DND-41 (cell line): ENCODE measurements at regions not wholly inside any gene's neighbourhood (a gene's known extent, or its start where the extent isn't known, plus 50 kb on each side); places are given as distances from the start of the nearest gene placed in this dataset.

ENCODE experiments used
- ATAC-seq: fragments of 200-7000 bp; cut with Tn5 transposase; 3 replicates; pipeline ENCODE4 v1.9.1; 2021; ENCODE audit warnings: low read depth; ENCODE audit not compliant: insufficient read depth
- DNase-seq: peaks from one replicate; pipeline ENCODE4 v3.0.0-alpha.2; 2020
- H2AFZ ChIP-seq: 2 replicates; pipeline ENCODE4 v1.6.0; 2012; ENCODE audit warnings: low read depth, low read length
- H3K27ac ChIP-seq: 2 replicates; pipeline ENCODE4 v1.5.1; 2012; ENCODE audit warnings: low read length, inconsistent platforms
- H3K27me3 ChIP-seq: fragments of 200-600 bp; sonication (generic); 2 replicates; pipeline ENCODE4 v1.6.0; 2012; ENCODE audit warnings: low read length, mild to moderate bottlenecking, inconsistent platforms; ENCODE audit not compliant: insufficient read depth, poor library complexity
- H3K36me3 ChIP-seq: 2 replicates; pipeline ENCODE4 v1.5.1; 2012; ENCODE audit warnings: low read length, inconsistent platforms; ENCODE audit not compliant: insufficient read depth
- H3K4me1 ChIP-seq: 2 replicates; pipeline ENCODE4 v1.5.1; 2012; ENCODE audit warnings: mild to moderate bottlenecking, low read length; ENCODE audit not compliant: insufficient read depth
- H3K4me2 ChIP-seq: 2 replicates; pipeline ENCODE4 v1.6.0; 2012; ENCODE audit warnings: mild to moderate bottlenecking, moderate library complexity, low read length, inconsistent platforms; ENCODE audit not compliant: insufficient read depth
- H3K4me3 ChIP-seq, 2 experiments: fragments of 200-600 bp in 1 of 2; shearing (Covaris generic) in 1 of 2; 2 replicates each; pipeline ENCODE4 v1.5.1; 2012 to 2016; ENCODE audit warnings: inconsistent platforms in 2 of 2, low read length in 2 of 2, mild to moderate bottlenecking in 2 of 2, low read depth in 1 of 2, moderate library complexity in 1 of 2
- H3K79me2 ChIP-seq: 2 replicates; pipeline ENCODE4 v1.6.0; 2012; ENCODE audit warnings: low read length, inconsistent platforms; ENCODE audit not compliant: insufficient read depth
- H3K9ac ChIP-seq: 2 replicates; pipeline ENCODE4 v1.6.0; 2012; ENCODE audit warnings: low read depth, mild to moderate bottlenecking, inconsistent platforms, low read length, moderate library complexity
- H3K9me3 ChIP-seq: 2 replicates; pipeline ENCODE4 v1.5.1; 2012; ENCODE audit warnings: low read length, moderate library complexity, mild to moderate bottlenecking, inconsistent platforms; ENCODE audit not compliant: insufficient read depth, severe bottlenecking
- H4K20me1 ChIP-seq: 2 replicates; pipeline ENCODE4 v1.6.0; 2012; ENCODE audit warnings: low read length; ENCODE audit not compliant: insufficient read depth
- EZH2 ChIP-seq: IDR thresholded peaks from 3 replicates; pipeline ENCODE4 v1.6.1; 2012; ENCODE audit warnings: borderline replicate concordance, low read depth, mild to moderate bottlenecking, moderate library complexity, low read length, inconsistent platforms; ENCODE audit not compliant: severe bottlenecking
- TF ChIP-seq, protein P1 (sequence below): IDR thresholded peaks from 2 replicates; pipeline ENCODE4 v1.5.1; 2012; ENCODE audit warnings: borderline replicate concordance, low read length, moderate library complexity, mild to moderate bottlenecking; ENCODE audit not compliant: poor library complexity, severe bottlenecking; ENCODE audit errors: extremely low read depth

DNA sequence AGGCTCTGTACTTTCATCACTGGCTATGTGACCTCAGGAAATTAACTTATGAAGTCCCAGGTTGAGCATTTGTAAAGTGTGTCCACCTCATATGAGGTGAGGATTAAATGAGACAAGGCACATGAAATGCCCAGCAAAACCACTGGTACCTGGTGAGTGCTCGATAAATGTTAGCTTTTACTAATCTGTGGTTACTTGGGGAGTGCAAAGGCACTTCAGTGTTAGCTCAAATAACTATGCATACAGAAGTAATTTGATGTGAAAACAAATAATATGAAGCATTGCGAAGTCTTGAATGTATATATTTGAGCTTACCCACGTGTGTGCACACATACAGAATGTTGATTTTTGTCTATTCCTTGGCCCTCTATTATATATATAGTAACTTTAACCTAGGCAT lies 186.3 kb upstream of the TLL1 start:
- Histone ChIP-seq H3K36me3 (no peaks in the 10 kb centered on the region), H3K4me3 (no peak overlapping the region), H3K27me3 (no peaks in the 10 kb centered on the region), H3K4me1 (no peaks in the 10 kb centered on the region), H3K9me3 (no peaks in the 10 kb centered on the region), H3K79me2 (no peaks in the 10 kb centered on the region), H3K9ac (no peak overlapping the region), H3K4me2 (no peak overlapping the region), H2AFZ (no peak overlapping the region), H3K27ac (no peak overlapping the region), H4K20me1 (no peaks in the 10 kb centered on the region)
- TF ChIP-seq, protein P1, sequence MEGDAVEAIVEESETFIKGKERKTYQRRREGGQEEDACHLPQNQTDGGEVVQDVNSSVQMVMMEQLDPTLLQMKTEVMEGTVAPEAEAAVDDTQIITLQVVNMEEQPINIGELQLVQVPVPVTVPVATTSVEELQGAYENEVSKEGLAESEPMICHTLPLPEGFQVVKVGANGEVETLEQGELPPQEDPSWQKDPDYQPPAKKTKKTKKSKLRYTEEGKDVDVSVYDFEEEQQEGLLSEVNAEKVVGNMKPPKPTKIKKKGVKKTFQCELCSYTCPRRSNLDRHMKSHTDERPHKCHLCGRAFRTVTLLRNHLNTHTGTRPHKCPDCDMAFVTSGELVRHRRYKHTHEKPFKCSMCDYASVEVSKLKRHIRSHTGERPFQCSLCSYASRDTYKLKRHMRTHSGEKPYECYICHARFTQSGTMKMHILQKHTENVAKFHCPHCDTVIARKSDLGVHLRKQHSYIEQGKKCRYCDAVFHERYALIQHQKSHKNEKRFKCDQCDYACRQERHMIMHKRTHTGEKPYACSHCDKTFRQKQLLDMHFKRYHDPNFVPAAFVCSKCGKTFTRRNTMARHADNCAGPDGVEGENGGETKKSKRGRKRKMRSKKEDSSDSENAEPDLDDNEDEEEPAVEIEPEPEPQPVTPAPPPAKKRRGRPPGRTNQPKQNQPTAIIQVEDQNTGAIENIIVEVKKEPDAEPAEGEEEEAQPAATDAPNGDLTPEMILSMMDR: no peak
- TF ChIP-seq EZH2: no peak
- DNase-seq (no peak), ATAC-seq (no peak)

GRCh38 chr4:165689159-165689558 lies 183.9 kb upstream of the TLL1 start:
- no peak overlapping the region for H3K9ac ChIP-seq
- H3K36me3 ChIP-seq: no peaks in the 10 kb centered on the region
- no peak overlapping the region for H3K27ac ChIP-seq
- no peaks in the 10 kb centered on the region for H3K4me1 ChIP-seq
- no peak overlapping the region for H2AFZ ChIP-seq
- DNase-seq: no peak
- H4K20me1 ChIP-seq: no peaks in the 10 kb centered on the region
- H3K9me3 ChIP-seq: no peaks in the 10 kb centered on the region
- no peak for ATAC-seq
- TF ChIP-seq, protein P1: no peak
- TF ChIP-seq EZH2: no peak
- H3K4me3 ChIP-seq: no peak overlapping the region
- H3K79me2 ChIP-seq: no peaks in the 10 kb centered on the region
- no peaks in the 10 kb centered on the region for H3K27me3 ChIP-seq
- H3K4me2 ChIP-seq: no peak overlapping the region

DNA sequence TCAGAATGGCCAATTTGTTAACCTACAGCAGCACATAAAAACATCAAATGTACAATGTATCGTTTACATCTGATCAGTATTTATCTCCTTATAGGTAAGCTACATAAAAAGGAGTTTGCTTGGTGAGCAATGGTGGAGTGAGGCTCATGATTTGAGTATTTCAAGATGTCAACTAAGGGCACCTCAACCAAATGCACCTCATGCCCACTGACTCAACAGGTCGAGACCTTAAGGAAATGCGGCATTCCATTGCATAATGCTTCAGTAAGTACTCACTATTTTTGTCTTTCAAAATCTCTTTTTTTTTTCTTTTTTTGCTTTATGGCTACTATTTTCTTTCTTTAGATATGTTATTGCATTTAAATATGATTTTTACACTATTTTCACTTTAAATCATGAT lies 181.0 kb upstream of the TLL1 start:
- Histone ChIP-seq H3K27ac (no peak overlapping the region), H3K4me2 (no peak overlapping the region), H3K79me2 (no peaks in the 10 kb centered on the region), H3K36me3 (no peaks in the 10 kb centered on the region), H2AFZ (no peak overlapping the region), H3K9ac (no peak overlapping the region), H3K4me3 (no peak overlapping the region), H3K27me3 (no peaks in the 10 kb centered on the region), H3K9me3 (no peaks in the 10 kb centered on the region), H3K4me1 (no peaks in the 10 kb centered on the region), H4K20me1 (no peaks in the 10 kb centered on the region)
- TF ChIP-seq, protein P1: no peak
- TF ChIP-seq EZH2: no peak
- DNase-seq: no peak
- no peak for ATAC-seq

- ATAC-seq: no peak
- DNase-seq: no peak
- H3K36me3 ChIP-seq: no peaks in the 10 kb centered on the region
- H3K4me1 ChIP-seq: no peaks in the 10 kb centered on the region
- H3K4me3 ChIP-seq: no peak overlapping the region
- H3K9ac ChIP-seq: no peak overlapping the region
- no peak overlapping the region for H2AFZ ChIP-seq
- TF ChIP-seq, protein P1: no peak
- no peak for TF ChIP-seq EZH2
- H4K20me1 ChIP-seq: no peaks in the 10 kb centered on the region
- H3K27me3 ChIP-seq: no peaks in the 10 kb centered on the region
- no peaks in the 10 kb centered on the region for H3K79me2 ChIP-seq
- H3K9me3 ChIP-seq: no peaks in the 10 kb centered on the region
- H3K27ac ChIP-seq: no peak overlapping the region
- H3K4me2 ChIP-seq: no peak overlapping the region
Measured at GRCh38 chr4:165698272-165698671, 174.8 kb upstream of the TLL1 start.
